Lung (tissue), 11 donors: ENCODE measurements at regions not wholly inside any gene's neighbourhood (a gene's known extent, or its start where the extent isn't known, plus 50 kb on each side); places are given as distances from the start of the nearest gene placed in this dataset.
A peak's percentile ranks its signal among the peaks of the same experiment; 100 is the strongest.

Experiments
- ATAC-seq: fragments of 200-7000 bp; cut with Tn5 transposase; one replicate; pipeline ENCODE4 v1.9.1; 2020; ENCODE audit warnings: moderate number of reproducible peaks; ENCODE audit not compliant: insufficient read depth, low FRiP score
- DNase-seq, 3 donors: peaks; one replicate each; pipeline ENCODE4 v3.0.0-alpha.2; 2013 to 2017
- H3K27ac ChIP-seq, 2 donors: one replicate each; pipeline ENCODE4 v1.5.1; 2013; ENCODE audit warnings: mild to moderate bottlenecking in 2 of 2, moderate library complexity in 2 of 2, control low read depth in 1 of 2, inconsistent platforms in 1 of 2, low read depth in 1 of 2, low read length in 1 of 2
- H3K27me3 ChIP-seq, 3 donors: one replicate each; pipeline ENCODE4 v1.5.1; 2013; ENCODE audit warnings: low read length in 2 of 3; ENCODE audit not compliant: control insufficient read depth in 3 of 3, insufficient read depth in 3 of 3
- H3K36me3 ChIP-seq, 4 donors: one replicate each; pipeline ENCODE4 v1.5.1; 2013; ENCODE audit warnings: low read length in 4 of 4, mild to moderate bottlenecking in 1 of 4, moderate library complexity in 1 of 4; ENCODE audit not compliant: control insufficient read depth in 4 of 4, insufficient read depth in 4 of 4
- H3K4me1 ChIP-seq, 5 donors: one replicate each; pipeline ENCODE4 v1.5.1; 2013; ENCODE audit warnings: low read length in 5 of 5, mild to moderate bottlenecking in 2 of 5, moderate library complexity in 1 of 5; ENCODE audit not compliant: control insufficient read depth in 5 of 5, insufficient read depth in 5 of 5
- H3K4me3 ChIP-seq: one replicate; pipeline ENCODE4 v1.5.1; 2013; ENCODE audit warnings: mild to moderate bottlenecking, control low read depth, moderate library complexity
- H3K9ac ChIP-seq, 2 donors: one replicate each; pipeline ENCODE4 v1.5.1; 2013; ENCODE audit warnings: low read length in 2 of 2, control low read depth in 1 of 2; ENCODE audit not compliant: insufficient read depth in 1 of 2
- H3K9me3 ChIP-seq, 4 donors: one replicate each; pipeline ENCODE4 v1.5.1; 2013; ENCODE audit warnings: low read length in 3 of 4, mild to moderate bottlenecking in 1 of 4, moderate library complexity in 1 of 4; ENCODE audit not compliant: control insufficient read depth in 4 of 4, insufficient read depth in 3 of 4
- CTCF ChIP-seq: IDR thresholded peaks from 2 replicates; pipeline ENCODE4 v1.5.1; 2012; ENCODE audit warnings: mild to moderate bottlenecking; ENCODE audit errors: control extremely low read depth, extremely low read depth
- WGBS, 2 donors: extraction: QIAGEN DNeasy Blood & Tissue Kit; methylation state at CpG; one replicate each; pipeline ENCODE4 v1.1.7; 2013; 5-methylcytosine and 5-hydroxymethylcytosine counted together
- donor health status: control.
- donor health status: control.
- donor health status: Bipolar disorder and iron deficiency.
- donor health status: healthy.
- donor health status: DM: yes; HTN: yes; CAD: no.

DNA sequence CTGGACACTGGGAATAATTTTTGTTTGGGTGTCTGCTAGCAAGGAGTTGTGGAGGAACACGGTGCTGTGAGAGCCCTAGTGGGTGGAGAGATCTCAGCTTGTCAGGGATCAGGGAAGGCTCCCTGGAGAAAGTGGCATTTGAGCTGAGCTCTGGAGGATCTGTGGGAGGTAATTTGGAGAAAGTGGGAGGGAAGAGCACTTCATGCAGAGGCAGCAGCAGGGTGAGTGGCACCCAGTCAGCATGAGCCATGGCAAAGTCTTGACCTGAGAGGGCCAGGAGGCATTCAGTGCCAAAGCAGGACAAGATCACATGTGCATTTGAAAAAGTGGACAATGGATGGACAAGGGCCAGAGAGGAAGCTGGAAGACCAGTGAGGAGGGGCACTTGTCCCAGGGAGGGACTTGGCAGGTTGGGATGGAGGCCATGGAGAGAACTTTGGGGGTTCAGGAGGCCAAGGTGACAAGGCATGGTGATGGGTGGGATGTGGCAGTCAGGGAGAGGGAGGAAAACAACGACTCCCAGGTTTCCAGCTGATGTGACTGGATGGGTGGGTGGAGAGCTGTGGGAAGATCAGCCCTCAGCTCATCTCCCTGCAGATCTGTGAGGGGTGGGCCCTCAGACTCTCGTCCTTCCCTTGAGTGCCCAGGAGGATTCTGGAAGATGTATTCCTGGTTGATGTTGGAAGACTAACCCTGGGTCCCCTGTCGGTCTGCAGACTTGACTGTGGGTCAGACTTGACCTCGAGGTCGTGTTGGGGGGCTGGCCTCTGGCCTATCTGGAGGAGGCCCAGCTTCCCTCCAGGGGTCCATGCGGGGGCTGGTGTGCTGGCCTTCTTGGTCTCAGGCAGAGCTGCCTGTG is 68.9 kb upstream of the PITX1 start:
- Histone ChIP-seq H3K27me3 (no peaks in the 10 kb centered on the region), H3K4me3 (no peak overlapping the region), H3K9ac (no peak overlapping the region), H3K9me3 (peaks cover 0 to 2% (median 0%) of the 10 kb centered on the region in 4 donors), H3K36me3 (no peaks in the 10 kb centered on the region), H3K4me1 (peaks cover 0 to 16% (median 0%) of the 10 kb centered on the region in 5 donors), H3K27ac (no peak overlapping the region)
- peak in 1 of 3 donors; percentile 11 for DNase-seq
- no peak for TF ChIP-seq CTCF
- WGBS, 2 donors, result 82 to 88% methylated on average over 7 of the region's 7 CpGs
- ATAC-seq, result no peak

DNA sequence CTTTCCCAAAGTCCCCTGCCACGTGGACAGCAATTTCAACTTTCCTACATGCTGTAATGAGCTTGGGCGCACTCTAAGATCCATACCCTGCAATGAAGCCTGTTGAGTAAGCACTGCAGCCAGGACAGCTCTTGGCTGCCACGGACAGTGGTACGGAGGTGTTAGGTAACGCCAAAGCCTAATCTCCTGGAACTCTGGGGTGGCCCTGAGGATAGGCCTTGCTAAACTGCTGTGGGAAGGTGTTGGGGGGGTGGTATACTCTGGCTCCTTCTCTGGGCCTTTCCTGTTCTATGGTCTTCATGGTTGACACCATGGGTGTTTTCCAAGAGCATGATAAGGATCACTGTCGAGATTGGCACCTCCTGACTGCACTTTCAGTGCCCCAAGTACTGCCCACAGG is 66.4 kb upstream of the PITX1 start:
- peak in 1 of 3 donors; percentile 4 for DNase-seq
- 84 to 90% methylated on average over 6 of the region's 6 CpGs for WGBS, 2 donors

DNA sequence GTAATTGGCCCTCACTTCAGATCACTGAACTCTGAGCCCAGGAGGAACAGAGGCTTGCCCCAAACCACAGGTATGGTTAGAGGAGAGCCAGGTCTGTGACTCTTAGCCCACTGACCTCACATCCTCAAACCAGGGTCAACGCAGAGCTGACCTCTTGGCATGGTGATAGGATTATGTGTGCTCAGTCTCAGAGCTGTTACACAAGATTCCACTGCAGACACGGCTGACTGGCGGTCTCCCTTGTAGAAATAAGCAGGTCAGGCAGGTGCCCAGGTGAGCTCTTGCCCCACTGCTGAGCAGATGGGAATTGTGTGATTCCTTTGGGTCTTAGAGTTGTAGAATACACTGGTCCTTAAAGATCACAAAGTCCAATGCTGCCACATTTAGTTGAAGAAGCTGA is 66.0 kb upstream of the PITX1 start:
- no peak for TF ChIP-seq CTCF
- no peaks in the 10 kb centered on the region for H3K36me3 ChIP-seq
- no peak overlapping the region for H3K9ac ChIP-seq
- H3K27me3 ChIP-seq, result no peaks in the 10 kb centered on the region
- H3K4me1 ChIP-seq, result peaks cover 0 to 9% (median 0%) of the 10 kb centered on the region in 5 donors
- H3K27ac ChIP-seq, result no peak overlapping the region
- WGBS, 2 donors, result 82 to 91% methylated on average over 3 of the region's 3 CpGs
- ATAC-seq, result no peak
- H3K4me3 ChIP-seq, result no peak overlapping the region
- H3K9me3 ChIP-seq, result peaks cover 0 to 2% (median 0%) of the 10 kb centered on the region in 4 donors
- DNase-seq, result peak in 1 of 3 donors; percentile 4

More for the DNA sequence above, 66.4 kb upstream of the PITX1 start:
- Histone ChIP-seq H3K9me3 (peaks cover 0 to 2% (median 0%) of the 10 kb centered on the region in 4 donors), H3K9ac (no peak overlapping the region), H3K27me3 (no peaks in the 10 kb centered on the region), H3K4me3 (no peak overlapping the region), H3K36me3 (no peaks in the 10 kb centered on the region), H3K27ac (no peak overlapping the region), H3K4me1 (peaks cover 0 to 9% (median 0%) of the 10 kb centered on the region in 5 donors)
- TF ChIP-seq CTCF, result no peak
- ATAC-seq, result no peak
